HEK293 (cell line): ENCODE measurements at regions not wholly inside any gene's neighbourhood (a gene's known extent, or its start where the extent isn't known, plus 50 kb on each side); places are given as distances from the start of the nearest gene placed in this dataset.

Experiments
- CTCF ChIA-PET: fragments of 350-600 bp; formaldehyde crosslinking; extraction: SDS; loops from one replicate; lab custom pipeline; 2021; ENCODE audit warnings: antibody characterized with exemption; lab: Yijun Ruan, JAX
- POLR2A ChIA-PET: fragments of 300-600 bp; formaldehyde crosslinking; extraction: SDS; loops from one replicate; lab custom pipeline; 2020; ENCODE audit warnings: antibody characterized with exemption, inconsistent platforms; lab: Yijun Ruan, JAX
- H3K27ac ChIP-seq: fragments of 200-500 bp; sonication (Bioruptor generic); 2 replicates; pipeline ENCODE4 v1.5.1; 2014; ENCODE audit warnings: low read depth, low read length, control low read depth, inconsistent platforms; ENCODE audit errors: extremely low read depth
- H3K36me3 ChIP-seq, 2 experiments: fragments of 200-500 bp in 1 of 2; sonication (Bioruptor generic) in 1 of 2; 1 replicate in 1 of 2; 2 replicates in 1 of 2; pipeline ENCODE4 v1.5.1; 2014 to 2017; ENCODE audit warnings: inconsistent platforms in 2 of 2, low read length in 2 of 2; ENCODE audit not compliant: control insufficient read depth in 2 of 2, insufficient read depth in 1 of 2
- H3K4me1 ChIP-seq: fragments of 200-500 bp; sonication (Bioruptor generic); 2 replicates; pipeline ENCODE4 v1.5.1; 2014; ENCODE audit warnings: mild to moderate bottlenecking, low read length, inconsistent platforms; ENCODE audit not compliant: control insufficient read depth, insufficient read depth
- H3K4me3 ChIP-seq: 2 replicates; pipeline ENCODE4 v1.5.1; 2011; ENCODE audit warnings: low read depth, mild to moderate bottlenecking, control low read depth, low read length, moderate library complexity
- H3K9me3 ChIP-seq: fragments of 200-500 bp; sonication (Bioruptor generic); 2 replicates; pipeline ENCODE4 v1.5.1; 2014; ENCODE audit warnings: low read depth, low read length, inconsistent platforms; ENCODE audit not compliant: control insufficient read depth, insufficient read depth
- BCL11B ChIP-seq: fragments of 450-650 bp; formaldehyde crosslinking; IDR thresholded peaks from 2 replicates; pipeline ENCODE4 v1.5.1; 2016; ENCODE audit warnings: low read depth, missing biosample characterization, missing genetic modification characterization
- GLI4 ChIP-seq: fragments of 450-650 bp; formaldehyde crosslinking; IDR thresholded peaks from 2 replicates; pipeline ENCODE4 v1.5.1; 2016; ENCODE audit warnings: missing biosample characterization, missing genetic modification characterization
- HOXC10 ChIP-seq: sonication (generic); formaldehyde crosslinking; IDR thresholded peaks from 2 replicates; pipeline ENCODE4 v1.8.1; 2023; ENCODE audit warnings: mild to moderate bottlenecking, missing genetic modification reagents
- KLF17 ChIP-seq: fragments of 450-650 bp; formaldehyde crosslinking; IDR thresholded peaks from 2 replicates; pipeline ENCODE4 v1.5.1; 2016; ENCODE audit warnings: missing biosample characterization, missing genetic modification characterization
- SCRT2 ChIP-seq: fragments of 450-650 bp; formaldehyde crosslinking; IDR thresholded peaks from 2 replicates; pipeline ENCODE4 v1.5.1; 2016; ENCODE audit warnings: missing biosample characterization, missing genetic modification characterization
- ZEB2 ChIP-seq: fragments of 450-650 bp; formaldehyde crosslinking; IDR thresholded peaks from 2 replicates; pipeline ENCODE4 v1.5.1; 2016; ENCODE audit warnings: missing biosample characterization, missing genetic modification characterization
- ZFHX2 ChIP-seq: fragments of 450-650 bp; formaldehyde crosslinking; conservative IDR thresholded peaks from 2 replicates; pipeline ENCODE4 v1.5.1; 2016; ENCODE audit warnings: missing biosample characterization, missing genetic modification characterization
- ZNF132 ChIP-seq: fragments of 450-650 bp; formaldehyde crosslinking; IDR thresholded peaks from 2 replicates; pipeline ENCODE4 v1.5.1; 2017; ENCODE audit warnings: missing biosample characterization, missing genetic modification characterization, borderline replicate concordance
- ZNF133 ChIP-seq: fragments of 450-650 bp; formaldehyde crosslinking; IDR thresholded peaks from 2 replicates; pipeline ENCODE4 v1.5.1; 2016; ENCODE audit warnings: missing biosample characterization, missing genetic modification characterization
- ZNF16 ChIP-seq: fragments of 450-650 bp; formaldehyde crosslinking; IDR thresholded peaks from 2 replicates; pipeline ENCODE4 v1.5.1; 2016; ENCODE audit warnings: low read depth, missing biosample characterization, missing genetic modification characterization
- ZNF280D ChIP-seq: fragments of 450-650 bp; formaldehyde crosslinking; IDR thresholded peaks from 2 replicates; pipeline ENCODE4 v1.5.1; 2016; ENCODE audit warnings: missing biosample characterization, missing genetic modification characterization
- ZNF426 ChIP-seq: fragments of 450-650 bp; formaldehyde crosslinking; IDR thresholded peaks from 2 replicates; pipeline ENCODE4 v1.5.1; 2017; ENCODE audit warnings: missing biosample characterization, missing genetic modification characterization, mild to moderate bottlenecking, inconsistent platforms, moderate library complexity
- ZNF510 ChIP-seq: fragments of 450-650 bp; formaldehyde crosslinking; IDR thresholded peaks from 2 replicates; pipeline ENCODE4 v1.5.1; 2018; ENCODE audit warnings: mild to moderate bottlenecking, missing genetic modification characterization, missing biosample characterization; ENCODE audit not compliant: insufficient replicate concordance
- ZNF585B ChIP-seq: fragments of 450-650 bp; formaldehyde crosslinking; IDR thresholded peaks from 2 replicates; pipeline ENCODE4 v1.5.1; 2016; ENCODE audit warnings: missing biosample characterization, missing genetic modification characterization
- ZNF654 ChIP-seq: fragments of 450-650 bp; formaldehyde crosslinking; IDR thresholded peaks from 2 replicates; pipeline ENCODE4 v1.5.1; 2016; ENCODE audit warnings: low read depth, missing biosample characterization, missing genetic modification characterization
- ZNF658 ChIP-seq: fragments of 450-650 bp; formaldehyde crosslinking; IDR thresholded peaks from 2 replicates; pipeline ENCODE4; 2016; ENCODE audit warnings: missing biosample characterization, missing genetic modification characterization
- ZNF664 ChIP-seq: fragments of 450-650 bp; formaldehyde crosslinking; IDR thresholded peaks from 2 replicates; pipeline ENCODE4 v1.5.1; 2016; ENCODE audit warnings: missing biosample characterization, missing genetic modification characterization
- TF ChIP-seq, protein P1 (sequence below): fragments of 450-650 bp; formaldehyde crosslinking; IDR thresholded peaks from 2 replicates; pipeline ENCODE4 v1.5.1; 2016; ENCODE audit warnings: missing biosample characterization, missing genetic modification characterization, borderline replicate concordance
- TF ChIP-seq, protein P2 (sequence below): fragments of 450-650 bp; formaldehyde crosslinking; IDR thresholded peaks from 2 replicates; pipeline ENCODE4 v1.5.1; 2016; ENCODE audit warnings: missing biosample characterization, missing genetic modification characterization
- TF ChIP-seq, protein P3 (sequence below): fragments of 450-650 bp; formaldehyde crosslinking; IDR thresholded peaks from 2 replicates; pipeline ENCODE4 v1.5.0; 2017; ENCODE audit warnings: missing biosample characterization, missing genetic modification characterization, borderline replicate concordance
- TF ChIP-seq, protein P4 (sequence below): fragments of 450-650 bp; formaldehyde crosslinking; IDR thresholded peaks from 2 replicates; pipeline ENCODE4 v1.5.1; 2017; ENCODE audit warnings: missing biosample characterization, missing genetic modification characterization

GRCh38 chr3:146899171-146899570 is 294.0 kb upstream of the PLSCR5 start:
- ChIA-PET POLR2A (no interaction called here), CTCF (no interaction called here)
- Histone ChIP-seq H3K9me3 (no peaks in the 10 kb centered on the region), H3K36me3 (no peaks in the 10 kb centered on the region), H3K4me3 (no peak overlapping the region), H3K4me1 (no peaks in the 10 kb centered on the region), H3K27ac (no peak overlapping the region)
- TF ChIP-seq ZNF654 (tag by site-specific recombination) (no peak), ZEB2 (no peak), HOXC10 (CRISPR knock-in tag) (no peak), ZNF280D (tag by site-specific recombination) (no peak), ZNF658 (tag by site-specific recombination) (no peak), SCRT2 (tag by site-specific recombination) (no peak), ZNF133 (no peak), KLF17 (tag by site-specific recombination) (no peak), GLI4 (tag by site-specific recombination) (no peak)
- TF ChIP-seq, protein P1, sequence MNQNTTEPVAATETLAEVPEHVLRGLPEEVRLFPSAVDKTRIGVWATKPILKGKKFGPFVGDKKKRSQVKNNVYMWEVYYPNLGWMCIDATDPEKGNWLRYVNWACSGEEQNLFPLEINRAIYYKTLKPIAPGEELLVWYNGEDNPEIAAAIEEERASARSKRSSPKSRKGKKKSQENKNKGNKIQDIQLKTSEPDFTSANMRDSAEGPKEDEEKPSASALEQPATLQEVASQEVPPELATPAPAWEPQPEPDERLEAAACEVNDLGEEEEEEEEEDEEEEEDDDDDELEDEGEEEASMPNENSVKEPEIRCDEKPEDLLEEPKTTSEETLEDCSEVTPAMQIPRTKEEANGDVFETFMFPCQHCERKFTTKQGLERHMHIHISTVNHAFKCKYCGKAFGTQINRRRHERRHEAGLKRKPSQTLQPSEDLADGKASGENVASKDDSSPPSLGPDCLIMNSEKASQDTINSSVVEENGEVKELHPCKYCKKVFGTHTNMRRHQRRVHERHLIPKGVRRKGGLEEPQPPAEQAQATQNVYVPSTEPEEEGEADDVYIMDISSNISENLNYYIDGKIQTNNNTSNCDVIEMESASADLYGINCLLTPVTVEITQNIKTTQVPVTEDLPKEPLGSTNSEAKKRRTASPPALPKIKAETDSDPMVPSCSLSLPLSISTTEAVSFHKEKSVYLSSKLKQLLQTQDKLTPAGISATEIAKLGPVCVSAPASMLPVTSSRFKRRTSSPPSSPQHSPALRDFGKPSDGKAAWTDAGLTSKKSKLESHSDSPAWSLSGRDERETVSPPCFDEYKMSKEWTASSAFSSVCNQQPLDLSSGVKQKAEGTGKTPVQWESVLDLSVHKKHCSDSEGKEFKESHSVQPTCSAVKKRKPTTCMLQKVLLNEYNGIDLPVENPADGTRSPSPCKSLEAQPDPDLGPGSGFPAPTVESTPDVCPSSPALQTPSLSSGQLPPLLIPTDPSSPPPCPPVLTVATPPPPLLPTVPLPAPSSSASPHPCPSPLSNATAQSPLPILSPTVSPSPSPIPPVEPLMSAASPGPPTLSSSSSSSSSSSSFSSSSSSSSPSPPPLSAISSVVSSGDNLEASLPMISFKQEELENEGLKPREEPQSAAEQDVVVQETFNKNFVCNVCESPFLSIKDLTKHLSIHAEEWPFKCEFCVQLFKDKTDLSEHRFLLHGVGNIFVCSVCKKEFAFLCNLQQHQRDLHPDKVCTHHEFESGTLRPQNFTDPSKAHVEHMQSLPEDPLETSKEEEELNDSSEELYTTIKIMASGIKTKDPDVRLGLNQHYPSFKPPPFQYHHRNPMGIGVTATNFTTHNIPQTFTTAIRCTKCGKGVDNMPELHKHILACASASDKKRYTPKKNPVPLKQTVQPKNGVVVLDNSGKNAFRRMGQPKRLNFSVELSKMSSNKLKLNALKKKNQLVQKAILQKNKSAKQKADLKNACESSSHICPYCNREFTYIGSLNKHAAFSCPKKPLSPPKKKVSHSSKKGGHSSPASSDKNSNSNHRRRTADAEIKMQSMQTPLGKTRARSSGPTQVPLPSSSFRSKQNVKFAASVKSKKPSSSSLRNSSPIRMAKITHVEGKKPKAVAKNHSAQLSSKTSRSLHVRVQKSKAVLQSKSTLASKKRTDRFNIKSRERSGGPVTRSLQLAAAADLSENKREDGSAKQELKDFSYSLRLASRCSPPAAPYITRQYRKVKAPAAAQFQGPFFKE (tag by site-specific recombination), result no peak
- TF ChIP-seq, protein P2, sequence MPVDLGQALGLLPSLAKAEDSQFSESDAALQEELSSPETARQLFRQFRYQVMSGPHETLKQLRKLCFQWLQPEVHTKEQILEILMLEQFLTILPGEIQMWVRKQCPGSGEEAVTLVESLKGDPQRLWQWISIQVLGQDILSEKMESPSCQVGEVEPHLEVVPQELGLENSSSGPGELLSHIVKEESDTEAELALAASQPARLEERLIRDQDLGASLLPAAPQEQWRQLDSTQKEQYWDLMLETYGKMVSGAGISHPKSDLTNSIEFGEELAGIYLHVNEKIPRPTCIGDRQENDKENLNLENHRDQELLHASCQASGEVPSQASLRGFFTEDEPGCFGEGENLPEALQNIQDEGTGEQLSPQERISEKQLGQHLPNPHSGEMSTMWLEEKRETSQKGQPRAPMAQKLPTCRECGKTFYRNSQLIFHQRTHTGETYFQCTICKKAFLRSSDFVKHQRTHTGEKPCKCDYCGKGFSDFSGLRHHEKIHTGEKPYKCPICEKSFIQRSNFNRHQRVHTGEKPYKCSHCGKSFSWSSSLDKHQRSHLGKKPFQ (tag by site-specific recombination), result no peak

DNA sequence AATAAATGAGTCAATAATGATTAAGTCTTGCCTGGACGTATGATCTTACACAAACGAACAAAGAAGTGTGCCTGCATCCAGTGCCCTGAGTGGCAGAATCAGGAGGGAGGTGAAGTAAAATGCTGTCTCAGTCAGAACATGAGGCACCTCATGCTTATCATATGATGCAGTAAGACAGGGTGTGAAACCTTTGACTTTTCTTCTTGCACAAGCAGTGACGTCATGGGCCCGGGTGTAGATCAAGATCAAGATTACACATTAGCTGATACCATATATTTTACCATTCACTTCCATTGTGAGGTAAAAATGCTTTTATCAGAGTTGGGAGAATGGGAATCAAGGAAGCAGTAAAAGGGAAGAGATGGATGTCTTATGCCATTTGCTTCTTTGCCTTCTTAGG is 291.6 kb upstream of the PLSCR5 start:
- H3K9me3 ChIP-seq, result no peaks in the 10 kb centered on the region
- no peak overlapping the region for H3K4me3 ChIP-seq
- no peaks in the 10 kb centered on the region for H3K4me1 ChIP-seq
- no peak overlapping the region for H3K27ac ChIP-seq
- POLR2A ChIA-PET, result no interaction called here
- H3K36me3 ChIP-seq, result no peaks in the 10 kb centered on the region
- CTCF ChIA-PET, result no interaction called here
- TF ChIP-seq ZFHX2 (tag by site-specific recombination), result no peak
- TF ChIP-seq, protein P3, sequence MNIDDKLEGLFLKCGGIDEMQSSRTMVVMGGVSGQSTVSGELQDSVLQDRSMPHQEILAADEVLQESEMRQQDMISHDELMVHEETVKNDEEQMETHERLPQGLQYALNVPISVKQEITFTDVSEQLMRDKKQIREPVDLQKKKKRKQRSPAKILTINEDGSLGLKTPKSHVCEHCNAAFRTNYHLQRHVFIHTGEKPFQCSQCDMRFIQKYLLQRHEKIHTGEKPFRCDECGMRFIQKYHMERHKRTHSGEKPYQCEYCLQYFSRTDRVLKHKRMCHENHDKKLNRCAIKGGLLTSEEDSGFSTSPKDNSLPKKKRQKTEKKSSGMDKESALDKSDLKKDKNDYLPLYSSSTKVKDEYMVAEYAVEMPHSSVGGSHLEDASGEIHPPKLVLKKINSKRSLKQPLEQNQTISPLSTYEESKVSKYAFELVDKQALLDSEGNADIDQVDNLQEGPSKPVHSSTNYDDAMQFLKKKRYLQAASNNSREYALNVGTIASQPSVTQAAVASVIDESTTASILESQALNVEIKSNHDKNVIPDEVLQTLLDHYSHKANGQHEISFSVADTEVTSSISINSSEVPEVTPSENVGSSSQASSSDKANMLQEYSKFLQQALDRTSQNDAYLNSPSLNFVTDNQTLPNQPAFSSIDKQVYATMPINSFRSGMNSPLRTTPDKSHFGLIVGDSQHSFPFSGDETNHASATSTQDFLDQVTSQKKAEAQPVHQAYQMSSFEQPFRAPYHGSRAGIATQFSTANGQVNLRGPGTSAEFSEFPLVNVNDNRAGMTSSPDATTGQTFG (tag by site-specific recombination), result no peak
- TF ChIP-seq ZNF510, result no peak
- TF ChIP-seq, protein P4, sequence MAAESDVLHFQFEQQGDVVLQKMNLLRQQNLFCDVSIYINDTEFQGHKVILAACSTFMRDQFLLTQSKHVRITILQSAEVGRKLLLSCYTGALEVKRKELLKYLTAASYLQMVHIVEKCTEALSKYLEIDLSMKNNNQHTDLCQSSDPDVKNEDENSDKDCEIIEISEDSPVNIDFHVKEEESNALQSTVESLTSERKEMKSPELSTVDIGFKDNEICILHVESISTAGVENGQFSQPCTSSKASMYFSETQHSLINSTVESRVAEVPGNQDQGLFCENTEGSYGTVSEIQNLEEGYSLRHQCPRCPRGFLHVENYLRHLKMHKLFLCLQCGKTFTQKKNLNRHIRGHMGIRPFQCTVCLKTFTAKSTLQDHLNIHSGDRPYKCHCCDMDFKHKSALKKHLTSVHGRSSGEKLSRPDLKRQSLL, result no peak
- no peak for TF ChIP-seq ZNF664 (tag by site-specific recombination)
- TF ChIP-seq ZNF426, result no peak
- TF ChIP-seq ZNF16 (tag by site-specific recombination), result no peak
- TF ChIP-seq ZNF132 (tag by site-specific recombination), result no peak
- no peak for TF ChIP-seq ZNF585B (tag by site-specific recombination)
- no peak for TF ChIP-seq BCL11B (tag by site-specific recombination)
